Osteocyte (in vitro differentiated cells): ENCODE measurements at regions not wholly inside any gene's neighbourhood (a gene's known extent, or its start where the extent isn't known, plus 50 kb on each side); places are given as distances from the start of the nearest gene placed in this dataset.

Experiments used
- DNase-seq: peaks from one replicate; pipeline ENCODE4 v3.0.0; 2021; ENCODE audit warnings: mixed read lengths; ENCODE audit not compliant: unreplicated experiment; ENCODE audit errors: extremely low spot score
- H3K27ac Mint-ChIP-seq: one replicate; pipeline ENCODE4 v1.8.0; 2021; ENCODE audit warnings: mild to moderate bottlenecking, mixed read lengths; ENCODE audit not compliant: unreplicated experiment
- H3K27me3 Mint-ChIP-seq: one replicate; pipeline ENCODE4 v1.8.0; 2021; ENCODE audit warnings: mixed read lengths; ENCODE audit not compliant: unreplicated experiment
- H3K36me3 Mint-ChIP-seq: one replicate; pipeline ENCODE4 v1.8.0; 2021; ENCODE audit warnings: mixed read lengths; ENCODE audit not compliant: unreplicated experiment
- H3K4me1 Mint-ChIP-seq: one replicate; pipeline ENCODE4 v1.8.0; 2021; ENCODE audit warnings: mixed read lengths; ENCODE audit not compliant: unreplicated experiment
- H3K4me3 Mint-ChIP-seq: one replicate; pipeline ENCODE4 v1.8.0; 2021; ENCODE audit warnings: mild to moderate bottlenecking, moderate library complexity, mixed read lengths; ENCODE audit not compliant: unreplicated experiment
- H3K9me3 Mint-ChIP-seq: one replicate; pipeline ENCODE4 v1.8.0; 2021; ENCODE audit warnings: mixed read lengths; ENCODE audit not compliant: unreplicated experiment
- CTCF ChIP-seq: fragments of 200-600 bp; sonication (generic); IDR thresholded peaks from 2 replicates; pipeline ENCODE4 v1.5.0; 2021; ENCODE audit warnings: antibody characterized with exemption, mild to moderate bottlenecking, moderate library complexity

DNA sequence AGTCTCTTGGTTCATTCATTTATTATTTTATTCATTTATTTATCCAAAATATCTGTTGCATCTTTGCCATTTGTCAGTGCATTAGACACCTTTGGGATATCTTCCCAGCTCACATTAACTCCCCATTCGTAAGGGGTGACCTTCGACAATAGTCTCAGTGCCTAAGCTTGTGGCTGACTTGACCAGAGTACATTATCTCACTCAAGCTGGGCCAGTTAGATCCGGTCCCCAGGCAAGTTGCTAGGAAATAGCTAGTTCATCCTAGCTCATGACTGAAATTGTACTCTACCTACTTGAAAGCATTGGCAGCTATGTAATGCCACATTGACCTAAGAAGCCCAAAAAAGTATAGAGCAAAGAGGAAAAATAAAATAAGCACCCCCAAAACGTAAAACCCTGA is 165.3 kb downstream of the FBXO8 start:
- Mint-ChIP-seq H3K9me3 (no peaks in the 10 kb centered on the region), H3K36me3 (no peaks in the 10 kb centered on the region), H3K4me3 (no peak overlapping the region), H3K4me1 (peaks cover 1% of the 10 kb centered on the region), H3K27me3 (peaks cover 57% of the 10 kb centered on the region), H3K27ac (no peak overlapping the region)
- TF ChIP-seq CTCF = no peak
- no peak for DNase-seq

DNA sequence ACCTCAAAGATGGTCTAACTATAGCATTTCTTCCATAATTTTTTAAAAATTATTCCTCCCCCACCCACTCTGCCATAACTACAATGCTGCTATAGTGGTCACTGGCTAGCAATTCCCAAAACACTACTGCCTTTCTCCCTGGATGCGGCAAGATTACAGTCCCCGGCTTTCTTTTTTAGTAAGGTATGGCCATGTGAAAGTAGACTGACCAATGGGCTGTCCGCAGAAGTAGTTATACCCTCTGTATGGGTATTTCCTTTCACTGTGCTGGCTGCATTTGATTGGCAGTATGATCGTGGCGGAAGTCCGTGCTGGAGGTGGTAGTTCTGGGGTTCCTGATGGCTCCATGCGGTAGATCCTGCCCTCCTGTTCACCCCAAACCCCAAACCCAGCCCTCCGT is 166.0 kb downstream of the FBXO8 start:
- Mint-ChIP-seq H3K27me3 (peaks cover 55% of the 10 kb centered on the region), H3K27ac (no peak overlapping the region)
- no peak for TF ChIP-seq CTCF

DNA sequence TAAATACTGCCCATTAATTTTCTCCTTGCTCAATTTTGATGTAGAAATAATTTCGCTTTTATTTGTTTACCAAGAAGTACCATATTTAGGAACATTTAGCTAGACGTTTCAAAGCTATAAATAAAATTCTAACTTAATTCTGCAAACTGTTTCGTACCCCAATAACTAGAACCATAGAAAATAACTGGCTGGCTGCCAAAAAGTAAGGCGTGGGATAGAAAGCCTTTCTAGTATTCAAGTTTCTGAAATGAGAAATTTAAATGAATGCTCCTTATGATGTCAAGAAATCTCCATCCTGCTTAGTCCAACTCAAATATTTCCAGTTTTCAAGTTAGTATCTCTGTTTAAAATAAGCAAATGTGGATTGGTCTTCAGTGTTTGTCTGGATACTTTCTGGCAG is 167.4 kb downstream of the FBXO8 start:
- no peaks in the 10 kb centered on the region for H3K9me3 Mint-ChIP-seq
- no peak for DNase-seq
- TF ChIP-seq CTCF = no peak

More for the DNA sequence above, 166.0 kb downstream of the FBXO8 start:
- Mint-ChIP-seq H3K36me3 (no peaks in the 10 kb centered on the region), H3K4me3 (no peak overlapping the region), H3K9me3 (no peaks in the 10 kb centered on the region), H3K4me1 (peaks cover 1% of the 10 kb centered on the region)
- no peak for DNase-seq

GRCh38 chr4:174111422-174111821 is 172.0 kb downstream of the FBXO8 start:
- Mint-ChIP-seq H3K27me3 (peaks cover 46% of the 10 kb centered on the region), H3K27ac (no peak overlapping the region), H3K4me3 (no peak overlapping the region), H3K36me3 (no peaks in the 10 kb centered on the region), H3K4me1 (no peaks in the 10 kb centered on the region), H3K9me3 (no peaks in the 10 kb centered on the region)
- DNase-seq = no peak
- TF ChIP-seq CTCF = no peak

More for the DNA sequence above, 167.4 kb downstream of the FBXO8 start:
- Mint-ChIP-seq H3K27me3 (peaks cover 54% of the 10 kb centered on the region), H3K36me3 (no peaks in the 10 kb centered on the region), H3K27ac (no peak overlapping the region), H3K4me1 (peaks cover 1% of the 10 kb centered on the region), H3K4me3 (no peak overlapping the region)

- DNase-seq = no peak
- no peak for TF ChIP-seq CTCF
- Mint-ChIP-seq H3K4me3 (no peak overlapping the region), H3K9me3 (no peaks in the 10 kb centered on the region), H3K27ac (no peak overlapping the region), H3K4me1 (no peaks in the 10 kb centered on the region), H3K36me3 (no peaks in the 10 kb centered on the region), H3K27me3 (peaks cover 43% of the 10 kb centered on the region)
Observed at GRCh38 chr4:174110180-174110579, 173.3 kb downstream of the FBXO8 start.
